ENCODE measurements at regions not wholly inside any gene's neighbourhood (a gene's known extent, or its start where the extent isn't known, plus 50 kb on each side); places are given as distances from the start of the nearest gene placed in this dataset.

GRCh38 chr6:130700397-130700796 is 126.8 kb upstream of the SMLR1 start:
- TF ChIP-seq CTCF (IDR thresholded peaks at IDR 0.05) (no peak), POLR2A (IDR thresholded peaks at IDR 0.05) (no peak)
